Natural killer cell treated with Interleukin-12 subunit alpha and Interleukin-12 subunit beta and Interleukin-15 and Interleukin-18, amount 100 ng/mL, for 72 hours (primary cell): ENCODE measurements at regions not wholly inside any gene's neighbourhood (a gene's known extent, or its start where the extent isn't known, plus 50 kb on each side); places are given as distances from the start of the nearest gene placed in this dataset.
"Not testable (repeated sequence)": the region's sequence is repeated elsewhere in the genome, so short reads cannot be mapped to it uniquely, and the experiment has no call there.

Experiments used
- ATAC-seq, 2 donors: fragments of 150-1000 bp; cut with Tn5 transposase in 1 of 2; sonication (Bioruptor Pico), chemical (Tn5 transposase) in 1 of 2; 2 replicates each; pipeline ENCODE4 v1.10.0; 2021
- DNase-seq: peaks from one replicate; pipeline ENCODE4 v3.0.0; 2022; ENCODE audit warnings: low spot score
- H3K27ac Mint-ChIP-seq, 2 donors: 1 replicate in 1 of 2; 2 replicates in 1 of 2; pipeline ENCODE4 v1.8.0; 2022; ENCODE audit warnings: mixed read lengths in 2 of 2, mild to moderate bottlenecking in 1 of 2, moderate library complexity in 1 of 2
- H3K27me3 Mint-ChIP-seq, 2 donors: 1 replicate in 1 of 2; 2 replicates in 1 of 2; pipeline ENCODE4 v1.8.0; 2022; ENCODE audit warnings: mixed read lengths in 2 of 2
- H3K36me3 Mint-ChIP-seq: one replicate; pipeline ENCODE4 v1.8.0; 2022; ENCODE audit warnings: mixed read lengths
- H3K4me1 Mint-ChIP-seq, 2 donors: 1 replicate in 1 of 2; 2 replicates in 1 of 2; pipeline ENCODE4 v1.8.0; 2022; ENCODE audit warnings: low read depth in 2 of 2, mixed read lengths in 2 of 2, mild to moderate bottlenecking in 1 of 2
- H3K4me3 Mint-ChIP-seq: one replicate; pipeline ENCODE4 v1.8.0; 2022; ENCODE audit warnings: mixed read lengths
- H3K9me3 Mint-ChIP-seq: 2 replicates; pipeline ENCODE4 v1.8.0; 2022; ENCODE audit warnings: mixed read lengths

- no peak overlapping the region for H3K4me3 Mint-ChIP-seq
- no peak overlapping the region for H3K27ac Mint-ChIP-seq
- peaks cover 18% of the 10 kb centered on the region for H3K9me3 Mint-ChIP-seq
- no peak for DNase-seq
- no peaks in the 10 kb centered on the region for H3K4me1 Mint-ChIP-seq
- ATAC-seq = no peak
- H3K27me3 Mint-ChIP-seq = no peaks in the 10 kb centered on the region
- no peaks in the 10 kb centered on the region for H3K36me3 Mint-ChIP-seq
These were observed 100.2 kb downstream of the C11orf87 start for GRCh38 chr11:109522116-109522755.

GRCh38 chr11:109525636-109526035 is 103.6 kb downstream of the C11orf87 start:
- H3K27me3 Mint-ChIP-seq, H3K27ac Mint-ChIP-seq, ATAC-seq, H3K4me1 Mint-ChIP-seq, DNase-seq, H3K36me3 Mint-ChIP-seq, H3K4me3 Mint-ChIP-seq: not testable (repeated sequence)
- H3K9me3 Mint-ChIP-seq = peaks cover 14% of the 10 kb centered on the region

GRCh38 chr11:109526061-109526460 is 104.1 kb downstream of the C11orf87 start:
- DNase-seq = no peak
- H3K9me3 Mint-ChIP-seq = peaks cover 14% of the 10 kb centered on the region
- ATAC-seq = no peak
- no peak overlapping the region for H3K4me3 Mint-ChIP-seq
- no peaks in the 10 kb centered on the region for H3K36me3 Mint-ChIP-seq
- no peaks in the 10 kb centered on the region for H3K27me3 Mint-ChIP-seq
- no peaks in the 10 kb centered on the region for H3K4me1 Mint-ChIP-seq
- H3K27ac Mint-ChIP-seq = no peak overlapping the region

GRCh38 chr11:109526931-109527330 is 104.9 kb downstream of the C11orf87 start:
- peaks cover 18% of the 10 kb centered on the region for H3K9me3 Mint-ChIP-seq
- DNase-seq (no peak), ATAC-seq (no peak)
- no peak overlapping the region for H3K27ac Mint-ChIP-seq
- H3K4me3 Mint-ChIP-seq = no peak overlapping the region
- no peaks in the 10 kb centered on the region for H3K4me1 Mint-ChIP-seq
- H3K36me3 Mint-ChIP-seq = no peaks in the 10 kb centered on the region
- H3K27me3 Mint-ChIP-seq = no peaks in the 10 kb centered on the region

GRCh38 chr11:109527496-109527895 is 105.5 kb downstream of the C11orf87 start:
- Mint-ChIP-seq H3K36me3 (no peaks in the 10 kb centered on the region), H3K27me3 (no peaks in the 10 kb centered on the region), H3K9me3 (peaks cover 17% of the 10 kb centered on the region), H3K4me3 (no peak overlapping the region), H3K4me1 (no peaks in the 10 kb centered on the region), H3K27ac (no peak overlapping the region)
- ATAC-seq (no peak), DNase-seq (no peak)

DNA sequence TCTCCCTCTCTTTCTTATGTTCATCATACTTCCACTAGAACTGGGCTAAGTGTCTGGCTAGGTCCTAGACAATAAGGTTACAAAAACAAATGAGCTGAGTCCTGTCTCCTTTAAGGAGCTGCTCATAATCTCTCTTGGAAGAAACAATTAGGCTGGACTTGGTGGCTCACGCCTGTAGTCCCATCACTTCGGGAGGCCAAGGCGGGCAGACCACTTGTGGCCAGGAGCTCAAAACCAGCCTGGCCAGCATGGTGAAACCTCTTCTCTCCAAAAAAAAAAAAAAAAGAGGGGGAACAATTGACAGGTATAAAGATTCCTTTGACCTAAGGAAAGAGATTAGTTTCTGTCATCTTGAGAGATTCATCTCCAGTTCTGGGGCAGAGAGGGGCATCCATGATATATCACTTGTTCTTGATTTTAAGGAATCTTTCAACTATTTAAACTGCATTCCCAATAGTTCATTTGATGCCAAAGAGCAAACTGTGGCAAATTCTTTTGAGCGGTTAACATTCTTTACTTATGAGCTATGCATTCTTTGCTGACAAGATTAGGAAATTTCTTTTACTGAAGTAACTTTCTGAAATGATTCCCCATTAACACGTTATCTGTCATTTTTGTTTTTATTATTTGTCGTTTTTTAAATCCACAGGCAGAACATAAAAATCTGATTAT is 125.5 kb downstream of the C11orf87 start:
- no peak overlapping the region for H3K27ac Mint-ChIP-seq
- ATAC-seq = no peak
- H3K9me3 Mint-ChIP-seq = peaks cover 11% of the 10 kb centered on the region
- no peaks in the 10 kb centered on the region for H3K4me1 Mint-ChIP-seq
- H3K36me3 Mint-ChIP-seq = no peaks in the 10 kb centered on the region
- H3K4me3 Mint-ChIP-seq = no peak overlapping the region
- DNase-seq = no peak
- no peaks in the 10 kb centered on the region for H3K27me3 Mint-ChIP-seq

DNA sequence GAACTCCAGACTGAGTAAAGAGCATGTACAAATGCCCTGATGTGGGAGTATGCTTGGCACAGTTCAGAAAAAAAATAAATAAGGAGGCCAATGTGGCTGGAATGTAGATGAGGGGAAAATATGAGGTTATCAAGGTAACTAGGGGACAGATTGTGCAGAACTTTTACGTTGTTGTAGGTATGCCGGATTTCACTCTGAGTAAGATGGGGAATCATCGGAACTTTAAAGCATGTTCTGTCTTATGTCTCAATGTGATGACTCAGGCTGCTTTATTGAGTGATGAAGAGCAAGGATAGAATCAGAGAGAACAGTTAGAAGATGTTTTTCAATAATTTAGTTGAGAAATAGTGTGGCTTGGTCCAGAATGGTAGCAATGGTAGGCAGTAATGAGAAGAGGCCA is 130.4 kb downstream of the C11orf87 start:
- no peaks in the 10 kb centered on the region for H3K4me1 Mint-ChIP-seq
- H3K9me3 Mint-ChIP-seq = peaks cover 9% of the 10 kb centered on the region
- H3K4me3 Mint-ChIP-seq = no peak overlapping the region
- no peaks in the 10 kb centered on the region for H3K36me3 Mint-ChIP-seq
- DNase-seq (no peak), ATAC-seq (no peak)
- H3K27ac Mint-ChIP-seq = no peak overlapping the region
- H3K27me3 Mint-ChIP-seq = no peaks in the 10 kb centered on the region

- Mint-ChIP-seq H3K27me3 (no peaks in the 10 kb centered on the region), H3K4me3 (no peak overlapping the region), H3K27ac (no peak overlapping the region), H3K4me1 (no peaks in the 10 kb centered on the region), H3K36me3 (no peaks in the 10 kb centered on the region), H3K9me3 (peaks cover 9% of the 10 kb centered on the region)
- DNase-seq (no peak), ATAC-seq (no peak)
These were observed 131.3 kb downstream of the C11orf87 start for GRCh38 chr11:109553284-109553683.

DNA sequence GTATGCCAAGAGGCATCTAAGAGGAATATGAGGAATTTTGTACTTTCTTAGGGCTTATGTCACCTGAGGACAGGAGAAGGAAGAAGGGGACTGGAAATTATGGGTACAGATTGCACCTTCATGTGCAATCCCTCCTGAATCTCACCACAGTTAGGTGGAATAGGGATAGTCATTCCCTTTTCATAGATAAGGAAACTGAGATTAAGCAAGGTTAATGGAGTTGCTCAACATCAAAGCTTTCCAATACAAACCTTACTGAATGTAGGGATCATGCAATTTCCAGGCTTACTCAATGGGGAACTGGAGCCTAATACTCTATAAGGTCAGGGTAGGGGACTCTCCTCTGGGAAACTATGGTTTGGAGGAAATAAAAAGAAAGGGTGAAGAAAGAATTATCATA is 133.0 kb downstream of the C11orf87 start:
- Mint-ChIP-seq H3K4me1 (no peaks in the 10 kb centered on the region), H3K9me3 (peaks cover 3% of the 10 kb centered on the region), H3K27ac (no peak overlapping the region), H3K27me3 (no peaks in the 10 kb centered on the region), H3K4me3 (no peak overlapping the region), H3K36me3 (no peaks in the 10 kb centered on the region)
- DNase-seq = no peak
- ATAC-seq = no peak

- ATAC-seq = no peak
- H3K27me3 Mint-ChIP-seq = no peaks in the 10 kb centered on the region
- peaks cover 8% of the 10 kb centered on the region for H3K36me3 Mint-ChIP-seq
- H3K9me3 Mint-ChIP-seq = peaks cover 12% of the 10 kb centered on the region
- no peak overlapping the region for H3K27ac Mint-ChIP-seq
- no peak overlapping the region for H3K4me3 Mint-ChIP-seq
- no peak for DNase-seq
- no peaks in the 10 kb centered on the region for H3K4me1 Mint-ChIP-seq
These were observed 142.3 kb downstream of the C11orf87 start for GRCh38 chr11:109564241-109564640.

DNA sequence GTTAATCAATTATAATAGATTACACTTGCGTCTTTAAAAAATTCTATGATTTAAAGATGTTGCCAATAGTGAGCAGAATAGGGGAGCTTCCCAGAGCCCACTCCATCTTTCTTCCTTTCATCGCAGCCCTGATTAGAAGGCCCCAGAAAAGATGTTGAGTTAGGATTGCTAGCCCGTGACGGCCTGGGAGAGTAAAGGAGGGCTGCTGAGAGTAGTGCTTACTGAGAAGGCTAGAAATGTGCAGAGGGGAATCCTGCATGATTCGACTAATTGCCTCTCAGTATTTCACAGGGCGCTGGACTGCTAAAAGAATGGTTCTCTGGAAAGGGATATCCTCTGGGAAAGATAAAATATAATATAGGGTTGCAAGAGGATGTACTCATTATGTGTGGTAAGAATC is 160.5 kb downstream of the C11orf87 start:
- Mint-ChIP-seq H3K4me3 (no peak overlapping the region), H3K27ac (no peak overlapping the region), H3K27me3 (no peaks in the 10 kb centered on the region), H3K9me3 (peaks cover 1% of the 10 kb centered on the region), H3K36me3 (no peaks in the 10 kb centered on the region), H3K4me1 (no peaks in the 10 kb centered on the region)
- ATAC-seq (no peak), DNase-seq (no peak)

GRCh38 chr11:109584001-109584972 is 162.3 kb downstream of the C11orf87 start:
- ATAC-seq (no peak), DNase-seq (no peak)
- Mint-ChIP-seq H3K9me3 (no peaks in the 10 kb centered on the region), H3K27me3 (no peaks in the 10 kb centered on the region), H3K4me3 (no peak overlapping the region), H3K27ac (no peak overlapping the region), H3K4me1 (no peaks in the 10 kb centered on the region), H3K36me3 (no peaks in the 10 kb centered on the region)

- ATAC-seq = no peak
- DNase-seq = no peak
- Mint-ChIP-seq H3K27me3 (no peaks in the 10 kb centered on the region), H3K4me1 (no peaks in the 10 kb centered on the region), H3K36me3 (no peaks in the 10 kb centered on the region), H3K9me3 (peaks cover 5% of the 10 kb centered on the region), H3K4me3 (no peak overlapping the region), H3K27ac (no peak overlapping the region)
These were observed 164.8 kb downstream of the C11orf87 start for GRCh38 chr11:109586789-109587188.

DNA sequence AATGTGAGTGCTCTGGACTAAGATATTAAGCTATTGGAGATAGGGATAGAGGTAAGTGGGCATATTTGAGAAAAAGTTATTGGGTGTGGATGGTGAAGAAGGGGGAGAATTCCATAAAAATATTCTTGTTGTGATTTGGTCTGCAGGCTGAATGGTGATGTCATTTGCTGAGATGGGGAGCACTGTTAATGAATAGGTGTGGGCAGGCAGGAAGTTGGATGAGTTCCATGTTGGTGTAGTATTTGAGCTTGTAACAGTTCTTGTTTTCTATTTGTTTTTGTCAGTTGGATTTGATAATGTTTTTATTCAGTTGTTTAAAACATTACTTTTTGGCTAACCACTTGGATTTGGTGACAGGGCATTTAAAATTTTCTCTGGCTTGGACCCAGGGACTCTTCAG is 168.8 kb downstream of the C11orf87 start:
- no peaks in the 10 kb centered on the region for H3K27me3 Mint-ChIP-seq
- no peak overlapping the region for H3K4me3 Mint-ChIP-seq
- no peak for ATAC-seq

More for the DNA sequence above, 168.8 kb downstream of the C11orf87 start:
- Mint-ChIP-seq H3K4me1 (no peaks in the 10 kb centered on the region), H3K27ac (no peak overlapping the region), H3K36me3 (no peaks in the 10 kb centered on the region), H3K9me3 (peaks cover 5% of the 10 kb centered on the region)
- no peak for DNase-seq
